Upper lobe of left lung (tissue), 6 donors: ENCODE measurements at regions not wholly inside any gene's neighbourhood (a gene's known extent, or its start where the extent isn't known, plus 50 kb on each side); places are given as distances from the start of the nearest gene placed in this dataset.

Source experiments
- ATAC-seq, 2 donors: fragments of 200-7000 bp; cut with Tn5 transposase; one replicate each; pipeline ENCODE4 v1.9.1; 2022; ENCODE audit warnings: mild to moderate bottlenecking in 2 of 2, moderate library complexity in 2 of 2; ENCODE audit not compliant: low FRiP score in 2 of 2
- DNase-seq, 2 donors: peaks; one replicate each; pipeline ENCODE4 v3.0.0-alpha.2; 2019 to 2020
- H3K27ac ChIP-seq, 4 donors: fragments of 200-600 bp; sonication (generic); one replicate each; pipeline ENCODE4 v1.5.1; 2016 to 2019
- H3K27me3 ChIP-seq, 4 donors: fragments of 200-600 bp; sonication (generic); one replicate each; pipeline ENCODE4 v1.5.1; 2017 to 2019
- H3K36me3 ChIP-seq, 4 donors: fragments of 200-600 bp; sonication (generic); one replicate each; pipeline ENCODE4 v1.5.1; 2016 to 2019
- H3K4me1 ChIP-seq, 4 donors: fragments of 200-600 bp; sonication (generic); one replicate each; pipeline ENCODE4 v1.5.1; 2018 to 2019
- H3K4me3 ChIP-seq, 4 donors: fragments of 200-600 bp; sonication (generic); one replicate each; pipeline ENCODE4 v1.5.1; 2017 to 2019; ENCODE audit warnings: mild to moderate bottlenecking in 2 of 4, moderate library complexity in 1 of 4
- H3K9me3 ChIP-seq, 4 donors: fragments of 200-600 bp; sonication (generic); one replicate each; pipeline ENCODE4 v1.5.1; 2018 to 2019
- EP300 ChIP-seq, 4 donors: sonication (generic); formaldehyde crosslinking; IDR thresholded peaks; one replicate each; pipeline ENCODE4 v1.5.1; 2017; ENCODE audit warnings: antibody characterized with exemption in 4 of 4, control low read depth in 2 of 4
- POLR2A ChIP-seq, 4 donors: fragments of 450-650 bp; IDR thresholded peaks; one replicate each; pipeline ENCODE4 v1.5.1; 2016 to 2017; ENCODE audit warnings: antibody characterized with exemption in 4 of 4, mild to moderate bottlenecking in 2 of 4
- POLR2AphosphoS5 ChIP-seq, 2 donors: sonication (generic); formaldehyde crosslinking; IDR thresholded peaks; one replicate each; pipeline ENCODE4 v1.5.1; 2017; ENCODE audit warnings: antibody characterized with exemption in 2 of 2
- WGBS, 2 donors: methylation state at CpG; one replicate each; pipeline ENCODE4 v1.1.5; 2017 to 2018; 5-methylcytosine and 5-hydroxymethylcytosine counted together
- TF ChIP-seq, protein P1 (sequence below), 6 experiments: fragments of 450-650 bp in 4 of 6; fragments of 200-600 bp in 2 of 6; sonication (generic) in 2 of 6; IDR thresholded peaks; one replicate each; pipeline ENCODE4 v1.5.1; 2016 to 2019; ENCODE audit warnings: antibody characterized with exemption in 6 of 6
- donor health status: DM: no; HTN: no; CAD: no; lungs with moderate emphysema.
- donor health status: DM: no; HTN: yes; CAD: no; lungs with severe emphysema.

DNA sequence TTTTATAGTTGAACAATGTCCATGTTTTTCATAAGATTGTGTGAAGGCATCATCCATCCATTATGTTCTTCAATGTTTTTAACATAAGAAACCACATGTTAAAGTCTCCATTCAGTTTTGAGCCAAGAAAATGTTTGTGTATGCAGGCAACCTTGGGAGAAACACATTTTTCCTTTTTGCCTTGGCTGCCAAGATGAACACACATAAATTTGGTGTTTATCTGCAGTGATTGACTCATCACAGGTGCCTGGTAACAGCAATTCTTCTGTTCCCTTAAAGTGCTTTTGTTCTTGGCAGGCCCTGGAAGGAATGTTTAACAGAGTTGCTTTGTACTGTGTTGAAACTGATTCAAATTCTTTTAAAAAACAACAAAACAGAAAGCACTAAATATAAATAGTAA, 709.9 kb upstream of the ADGRL4 start:
- DNase-seq (no peak), ATAC-seq (no peak)
- no peak for TF ChIP-seq EP300 (IDR thresholded peaks at IDR 0.05)
- TF ChIP-seq POLR2A (IDR thresholded peaks at IDR 0.05) = no peak
- TF ChIP-seq POLR2AphosphoS5 (IDR thresholded peaks at IDR 0.05) = no peak
- TF ChIP-seq, protein P1, sequence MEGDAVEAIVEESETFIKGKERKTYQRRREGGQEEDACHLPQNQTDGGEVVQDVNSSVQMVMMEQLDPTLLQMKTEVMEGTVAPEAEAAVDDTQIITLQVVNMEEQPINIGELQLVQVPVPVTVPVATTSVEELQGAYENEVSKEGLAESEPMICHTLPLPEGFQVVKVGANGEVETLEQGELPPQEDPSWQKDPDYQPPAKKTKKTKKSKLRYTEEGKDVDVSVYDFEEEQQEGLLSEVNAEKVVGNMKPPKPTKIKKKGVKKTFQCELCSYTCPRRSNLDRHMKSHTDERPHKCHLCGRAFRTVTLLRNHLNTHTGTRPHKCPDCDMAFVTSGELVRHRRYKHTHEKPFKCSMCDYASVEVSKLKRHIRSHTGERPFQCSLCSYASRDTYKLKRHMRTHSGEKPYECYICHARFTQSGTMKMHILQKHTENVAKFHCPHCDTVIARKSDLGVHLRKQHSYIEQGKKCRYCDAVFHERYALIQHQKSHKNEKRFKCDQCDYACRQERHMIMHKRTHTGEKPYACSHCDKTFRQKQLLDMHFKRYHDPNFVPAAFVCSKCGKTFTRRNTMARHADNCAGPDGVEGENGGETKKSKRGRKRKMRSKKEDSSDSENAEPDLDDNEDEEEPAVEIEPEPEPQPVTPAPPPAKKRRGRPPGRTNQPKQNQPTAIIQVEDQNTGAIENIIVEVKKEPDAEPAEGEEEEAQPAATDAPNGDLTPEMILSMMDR (IDR thresholded peaks at IDR 0.05) = no peak
- Histone ChIP-seq H3K27ac (no peak overlapping the region), H3K4me1 (no peaks in the 10 kb centered on the region), H3K27me3 (no peaks in the 10 kb centered on the region), H3K4me3 (no peak overlapping the region), H3K36me3 (no peaks in the 10 kb centered on the region), H3K9me3 (peaks cover 0 to 10% (median 0%) of the 10 kb centered on the region in 4 donors)

DNA sequence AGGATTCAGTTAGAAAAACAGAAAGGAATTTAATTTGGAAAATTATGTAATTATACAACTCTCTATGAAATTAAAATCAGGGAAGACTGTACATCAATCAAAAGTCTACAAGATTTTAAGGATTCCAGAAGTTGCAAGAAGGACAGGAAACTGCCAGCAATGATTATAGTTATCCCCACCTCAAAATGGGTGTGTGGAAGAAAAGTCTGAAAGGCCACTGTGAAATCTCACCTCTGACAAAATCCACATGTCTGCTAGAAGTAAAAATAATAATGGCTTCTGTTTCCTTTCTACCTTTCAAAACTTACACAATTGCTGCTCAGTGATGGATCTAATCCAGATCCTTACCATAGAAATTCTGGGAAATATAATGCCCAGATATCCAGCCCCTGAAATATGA, 708.1 kb upstream of the ADGRL4 start:
- no peak for TF ChIP-seq POLR2A (IDR thresholded peaks at IDR 0.05)
- TF ChIP-seq EP300 (IDR thresholded peaks at IDR 0.05) = no peak
- no peak for TF ChIP-seq POLR2AphosphoS5 (IDR thresholded peaks at IDR 0.05)
- TF ChIP-seq, protein P1 (IDR thresholded peaks at IDR 0.05) = no peak
- H3K9me3 ChIP-seq = peaks cover 0 to 10% (median 0%) of the 10 kb centered on the region in 4 donors
- no peak for ATAC-seq
- no peaks in the 10 kb centered on the region for H3K4me1 ChIP-seq
- no peak overlapping the region for H3K4me3 ChIP-seq
- no peaks in the 10 kb centered on the region for H3K27me3 ChIP-seq
- no peaks in the 10 kb centered on the region for H3K36me3 ChIP-seq
- H3K27ac ChIP-seq = no peak overlapping the region
- no peak for DNase-seq

GRCh38 chr1:79711001-79711431, 704.5 kb upstream of the ADGRL4 start:
- no peaks in the 10 kb centered on the region for H3K4me1 ChIP-seq
- no peaks in the 10 kb centered on the region for H3K27me3 ChIP-seq
- ATAC-seq (no peak), DNase-seq (no peak)
- H3K27ac ChIP-seq = no peak overlapping the region
- 40 to 81% methylated on average over 3 of the region's 3 CpGs for WGBS, 2 donors
- no peak overlapping the region for H3K4me3 ChIP-seq
- TF ChIP-seq POLR2A (IDR thresholded peaks at IDR 0.05) (no peak), EP300 (IDR thresholded peaks at IDR 0.05) (no peak), POLR2AphosphoS5 (IDR thresholded peaks at IDR 0.05) (no peak)
- TF ChIP-seq, protein P1 (IDR thresholded peaks at IDR 0.05) = no peak
- H3K9me3 ChIP-seq = no peaks in the 10 kb centered on the region
- H3K36me3 ChIP-seq = no peaks in the 10 kb centered on the region

GRCh38 chr1:79708646-79709265, 702.2 kb upstream of the ADGRL4 start:
- H3K9me3 ChIP-seq = no peaks in the 10 kb centered on the region
- H3K36me3 ChIP-seq = no peaks in the 10 kb centered on the region
- DNase-seq = no peak
- ATAC-seq = no peak
- no peak overlapping the region for H3K27ac ChIP-seq
- no peaks in the 10 kb centered on the region for H3K4me1 ChIP-seq
- WGBS, 2 donors = 69 to 75% methylated on average over 1 of the region's 1 CpG
- H3K4me3 ChIP-seq = no peak overlapping the region
- TF ChIP-seq POLR2A (IDR thresholded peaks at IDR 0.05) = no peak
- no peak for TF ChIP-seq EP300 (IDR thresholded peaks at IDR 0.05)
- no peak for TF ChIP-seq POLR2AphosphoS5 (IDR thresholded peaks at IDR 0.05)
- TF ChIP-seq, protein P1 (IDR thresholded peaks at IDR 0.05) = no peak
- H3K27me3 ChIP-seq = no peaks in the 10 kb centered on the region

DNA sequence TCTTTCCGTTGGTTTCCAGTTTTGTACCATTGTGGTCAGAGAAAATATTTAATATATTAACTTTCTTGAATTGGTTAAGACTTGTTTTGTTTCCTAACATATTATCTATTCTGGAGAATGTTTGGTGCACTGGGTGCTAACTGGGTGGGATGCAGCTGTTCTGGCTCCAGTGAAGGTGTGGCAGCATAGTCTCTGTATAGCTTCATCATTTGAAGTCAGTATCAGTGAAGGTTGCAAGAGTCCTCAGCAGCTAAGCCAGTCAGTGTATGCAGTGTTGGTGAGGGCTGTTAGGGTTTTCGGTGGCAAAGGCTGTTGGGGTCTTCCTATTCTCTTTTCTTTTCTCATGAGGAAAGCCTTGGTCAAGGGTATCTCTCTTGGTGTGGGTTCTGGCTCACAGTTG, 698.7 kb upstream of the ADGRL4 start:
- Histone ChIP-seq H3K4me1 (peaks cover 0 to 1% (median 0%) of the 10 kb centered on the region in 4 donors), H3K4me3 (no peak overlapping the region), H3K27ac (no peak overlapping the region), H3K9me3 (no peaks in the 10 kb centered on the region), H3K36me3 (no peaks in the 10 kb centered on the region), H3K27me3 (no peaks in the 10 kb centered on the region)
- TF ChIP-seq POLR2AphosphoS5 (IDR thresholded peaks at IDR 0.05) (no peak), EP300 (IDR thresholded peaks at IDR 0.05) (no peak)
- TF ChIP-seq, protein P1 (IDR thresholded peaks at IDR 0.05) = no peak
- 89 to 99% methylated on average over 2 of the region's 2 CpGs for WGBS, 2 donors
- DNase-seq (no peak), ATAC-seq (no peak)
